ENCODE measurements at regions not wholly inside any gene's neighbourhood (a gene's known extent, or its start where the extent isn't known, plus 50 kb on each side); places are given as distances from the start of the nearest gene placed in this dataset.

DNA sequence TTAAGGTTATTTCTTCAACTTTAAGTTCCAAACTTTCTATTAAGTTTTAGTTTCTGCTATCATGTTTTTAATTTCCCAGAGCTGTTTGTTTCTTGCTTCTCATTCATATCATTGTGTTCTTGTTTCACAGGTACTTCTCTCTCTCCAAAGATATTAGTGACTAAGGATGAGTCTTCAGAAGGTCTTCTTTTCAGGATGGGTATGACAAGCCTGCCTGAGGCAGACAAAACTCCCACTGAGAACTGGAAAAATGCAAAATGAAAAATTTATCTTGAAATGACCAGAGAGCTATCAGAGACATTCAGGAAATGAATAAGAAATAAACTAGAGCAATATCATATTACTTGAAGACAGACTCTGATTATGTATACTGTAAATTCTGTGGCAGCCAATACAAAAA is 110.8 kb upstream of the EGFR start:
- intact Hi-C loops (cut with DNase I; ENCODE audit: low total_unique reads), result no loop called here
- no peaks in the 10 kb centered on the region for H3K9me3 ChIP-seq
- no peak overlapping the region for H3K4me3 ChIP-seq
- H3K4me1 ChIP-seq, result no peaks in the 10 kb centered on the region
- no peak for DNase-seq
- H3K27me3 ChIP-seq, result no peaks in the 10 kb centered on the region
- H3K27ac ChIP-seq, result no peak overlapping the region
- no peak for TF ChIP-seq POLR2A (IDR thresholded peaks at IDR 0.05)
- TF ChIP-seq, protein P1, sequence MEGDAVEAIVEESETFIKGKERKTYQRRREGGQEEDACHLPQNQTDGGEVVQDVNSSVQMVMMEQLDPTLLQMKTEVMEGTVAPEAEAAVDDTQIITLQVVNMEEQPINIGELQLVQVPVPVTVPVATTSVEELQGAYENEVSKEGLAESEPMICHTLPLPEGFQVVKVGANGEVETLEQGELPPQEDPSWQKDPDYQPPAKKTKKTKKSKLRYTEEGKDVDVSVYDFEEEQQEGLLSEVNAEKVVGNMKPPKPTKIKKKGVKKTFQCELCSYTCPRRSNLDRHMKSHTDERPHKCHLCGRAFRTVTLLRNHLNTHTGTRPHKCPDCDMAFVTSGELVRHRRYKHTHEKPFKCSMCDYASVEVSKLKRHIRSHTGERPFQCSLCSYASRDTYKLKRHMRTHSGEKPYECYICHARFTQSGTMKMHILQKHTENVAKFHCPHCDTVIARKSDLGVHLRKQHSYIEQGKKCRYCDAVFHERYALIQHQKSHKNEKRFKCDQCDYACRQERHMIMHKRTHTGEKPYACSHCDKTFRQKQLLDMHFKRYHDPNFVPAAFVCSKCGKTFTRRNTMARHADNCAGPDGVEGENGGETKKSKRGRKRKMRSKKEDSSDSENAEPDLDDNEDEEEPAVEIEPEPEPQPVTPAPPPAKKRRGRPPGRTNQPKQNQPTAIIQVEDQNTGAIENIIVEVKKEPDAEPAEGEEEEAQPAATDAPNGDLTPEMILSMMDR (IDR thresholded peaks at IDR 0.05), result no peak
- no peaks in the 10 kb centered on the region for H3K36me3 ChIP-seq (ENCODE audit: low read depth, missing control alignments)

DNA sequence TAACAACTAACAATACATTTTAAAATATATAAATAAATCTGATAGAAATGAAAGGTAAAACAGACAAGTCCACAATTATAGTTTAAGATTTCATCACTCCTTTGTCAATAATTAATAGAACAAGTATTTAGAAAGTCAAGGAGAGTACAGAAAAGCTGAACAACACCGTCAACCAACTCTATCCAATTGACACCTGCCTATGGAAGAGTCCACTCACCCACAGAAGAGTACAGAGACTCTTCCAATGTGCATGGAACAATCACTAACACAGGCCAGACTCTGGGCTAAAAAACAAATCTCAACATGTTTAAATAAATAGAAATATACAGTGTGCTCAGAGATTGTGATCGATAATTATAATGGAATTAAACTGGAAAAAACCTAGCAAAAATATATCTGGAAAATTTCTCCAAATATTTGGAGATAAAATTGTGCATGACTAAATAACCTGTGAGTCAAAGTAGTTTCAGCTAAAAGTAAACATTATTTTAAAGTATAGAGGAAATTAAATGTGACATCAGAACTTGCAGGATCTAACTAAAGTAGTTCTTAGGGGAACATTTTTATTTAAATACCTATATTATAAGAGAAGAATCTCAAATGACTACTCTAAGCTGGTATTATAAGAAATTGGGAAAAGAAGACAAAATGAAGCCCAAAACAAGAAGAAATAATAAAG is 109.9 kb upstream of the EGFR start:
- no peaks in the 10 kb centered on the region for H3K27me3 ChIP-seq
- H3K27ac ChIP-seq, result no peak overlapping the region
- H3K4me1 ChIP-seq, result no peaks in the 10 kb centered on the region
- intact Hi-C loops (cut with DNase I; ENCODE audit: low total_unique reads), result no loop called here
- 91 to 95% methylated on average over 2 of the region's 2 CpGs for WGBS, 2 donors
- no peak overlapping the region for H3K4me3 ChIP-seq
- DNase-seq, result no peak
- H3K9me3 ChIP-seq, result no peaks in the 10 kb centered on the region
- H3K36me3 ChIP-seq (ENCODE audit: low read depth, missing control alignments), result no peaks in the 10 kb centered on the region
- no peak for TF ChIP-seq POLR2A (IDR thresholded peaks at IDR 0.05)
- TF ChIP-seq, protein P1 (IDR thresholded peaks at IDR 0.05), result no peak

DNA sequence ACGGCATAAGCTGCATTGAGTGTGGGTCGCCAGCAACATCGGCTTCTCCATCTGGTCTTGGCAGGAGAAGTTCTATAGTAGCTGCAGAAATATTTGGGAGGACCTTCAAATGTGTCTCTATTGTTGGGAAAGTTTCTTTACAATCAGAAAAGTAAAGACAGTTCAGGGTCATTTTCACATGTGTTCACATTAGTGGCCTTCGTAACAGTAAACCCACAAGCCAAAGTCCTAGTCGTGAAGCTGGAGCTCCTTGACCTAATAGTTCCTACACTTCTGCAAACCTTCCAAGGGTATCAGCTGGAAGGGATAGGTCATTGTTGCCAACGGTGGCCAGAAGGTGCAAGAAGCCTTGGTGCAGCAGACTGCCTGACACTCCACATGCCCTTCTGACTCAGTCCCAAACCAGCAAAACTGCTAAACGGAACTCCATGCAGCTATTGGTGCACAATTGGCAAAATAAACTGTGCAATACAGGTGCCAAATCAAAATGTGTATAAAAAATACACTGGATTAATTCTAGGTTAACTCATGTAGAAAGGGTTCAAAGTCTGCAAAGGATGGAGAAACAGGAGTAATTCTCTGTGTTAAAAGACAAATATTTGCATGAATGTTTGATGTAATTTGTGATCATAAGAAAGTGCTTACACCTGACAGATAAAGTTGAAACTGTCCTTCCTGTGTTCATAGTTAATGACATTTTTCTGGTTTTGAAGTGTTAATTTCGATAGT is 102.8 kb upstream of the EGFR start:
- Histone ChIP-seq H3K27me3 (no peaks in the 10 kb centered on the region), H3K36me3 (ENCODE audit: low read depth, missing control alignments) (no peaks in the 10 kb centered on the region), H3K4me1 (no peaks in the 10 kb centered on the region), H3K27ac (no peak overlapping the region), H3K9me3 (no peaks in the 10 kb centered on the region), H3K4me3 (no peak overlapping the region)
- no peak for DNase-seq
- TF ChIP-seq, protein P1 (IDR thresholded peaks at IDR 0.05), result no peak
- no peak for TF ChIP-seq POLR2A (IDR thresholded peaks at IDR 0.05)
- WGBS, 2 donors, result 77 to 87% methylated on average over 8 of the region's 8 CpGs
- intact Hi-C loops (cut with DNase I; ENCODE audit: low total_unique reads), result no loop called here

DNA sequence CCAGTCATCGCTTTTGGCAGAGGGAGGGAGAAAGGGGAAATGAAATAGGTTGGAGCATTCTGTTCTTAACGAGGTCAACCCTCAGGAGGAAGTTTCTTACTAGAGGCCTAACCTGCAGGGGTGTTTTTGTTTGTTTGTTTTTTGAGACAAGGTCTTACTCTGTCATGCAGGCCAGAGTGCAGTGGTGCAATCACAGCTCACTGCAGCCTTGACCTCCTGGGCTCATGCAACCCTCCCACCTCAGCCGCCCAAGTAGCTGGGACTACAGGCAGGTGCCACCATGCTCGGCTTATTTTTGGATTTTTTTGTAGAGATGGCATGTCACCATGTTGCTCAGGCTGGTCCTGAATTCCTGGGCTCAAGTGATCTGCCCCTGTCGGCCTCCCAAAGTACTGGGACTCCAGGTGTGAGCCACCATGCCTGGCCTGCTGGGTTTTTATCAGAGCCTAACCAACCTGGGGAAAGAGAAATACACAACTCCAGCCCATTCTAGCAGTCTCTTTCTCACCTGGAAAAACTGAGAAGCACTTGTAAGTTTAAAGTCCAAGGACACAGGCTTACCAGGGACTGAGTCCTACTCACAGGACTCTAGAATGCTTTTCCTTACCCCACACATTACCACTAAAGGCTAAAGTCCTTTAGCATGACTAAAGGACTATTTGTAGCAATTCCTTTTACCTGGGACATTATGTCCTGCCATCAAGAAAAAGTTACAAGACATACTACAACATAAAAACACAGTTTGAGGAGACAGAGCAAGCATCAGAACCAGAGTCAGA is 101.0 kb upstream of the EGFR start:
- H3K27ac ChIP-seq, result no peak overlapping the region
- intact Hi-C loops (cut with DNase I; ENCODE audit: low total_unique reads), result no loop called here
- TF ChIP-seq POLR2A (IDR thresholded peaks at IDR 0.05), result no peak
- TF ChIP-seq, protein P1 (IDR thresholded peaks at IDR 0.05), result no peak
- no peaks in the 10 kb centered on the region for H3K4me1 ChIP-seq
- H3K4me3 ChIP-seq, result no peak overlapping the region
- H3K9me3 ChIP-seq, result no peaks in the 10 kb centered on the region
- H3K36me3 ChIP-seq (ENCODE audit: low read depth, missing control alignments), result no peaks in the 10 kb centered on the region
- no peak for DNase-seq
- H3K27me3 ChIP-seq, result no peaks in the 10 kb centered on the region
- WGBS, 2 donors, result 85 to 86% methylated on average over 5 of the region's 5 CpGs
